ENCODE measurements at regions not wholly inside any gene's neighbourhood (a gene's known extent, or its start where the extent isn't known, plus 50 kb on each side); places are given as distances from the start of the nearest gene placed in this dataset.

GRCh38 chr20:40746251-40746650 lies 57.2 kb upstream of the MAFB start:
- ChIA-PET CTCF (no interaction called here), POLR2A (ENCODE audit: low non-redundant PET) (no interaction called here)
- intact Hi-C loops (cut with micrococcal nuclease; ENCODE audit: unreplicated experiment) = no loop called here
- no peaks in the 10 kb centered on the region for H3K9me3 ChIP-seq (ENCODE audit: low read depth, low read length, poor library complexity, severe bottlenecking)
- H3K36me3 ChIP-seq (ENCODE audit: insufficient read depth, low read length, poor library complexity, severe bottlenecking) = no peaks in the 10 kb centered on the region
- BruUV-seq (replicated peaks) = no TSS peak
- no peak for DNase-seq (ENCODE audit: low spot score)
- H3K4me1 ChIP-seq (ENCODE audit: insufficient read depth, low read length, poor library complexity, severe bottlenecking) = no peaks in the 10 kb centered on the region
- H3K27me3 ChIP-seq (replicated peaks; ENCODE audit: insufficient read depth, low read depth, low read length, poor library complexity) = peaks cover 33% of the 10 kb centered on the region
- H3K4me3 ChIP-seq (ENCODE audit: low read depth, low read length, poor library complexity, severe bottlenecking) = no peak overlapping the region
- TF ChIP-seq EZH2 (IDR thresholded peaks at IDR 0.05; ENCODE audit: borderline replicate concordance, low read depth, low read length, poor library complexity, severe bottlenecking) (no peak), CTCF (conservative IDR thresholded peaks at IDR 0.05; ENCODE audit: low read depth, low read length) (no peak)
- H3K27ac ChIP-seq (ENCODE audit: low read depth, low read length, poor library complexity, severe bottlenecking) = no peak overlapping the region

- no peak for DNase-seq (ENCODE audit: low spot score)
- no peak for TF ChIP-seq EZH2 (IDR thresholded peaks at IDR 0.05; ENCODE audit: borderline replicate concordance, low read depth, low read length, poor library complexity, severe bottlenecking)
- TF ChIP-seq CTCF (conservative IDR thresholded peaks at IDR 0.05; ENCODE audit: low read depth, low read length) = no peak
- peaks cover 32% of the 10 kb centered on the region for H3K27me3 ChIP-seq (replicated peaks; ENCODE audit: insufficient read depth, low read depth, low read length, poor library complexity)
- intact Hi-C loops (cut with micrococcal nuclease; ENCODE audit: unreplicated experiment) = no loop called here
- ChIA-PET CTCF (no interaction called here), POLR2A (ENCODE audit: low non-redundant PET) (no interaction called here)
- H3K36me3 ChIP-seq (ENCODE audit: insufficient read depth, low read length, poor library complexity, severe bottlenecking) = no peaks in the 10 kb centered on the region
- no peaks in the 10 kb centered on the region for H3K4me1 ChIP-seq (ENCODE audit: insufficient read depth, low read length, poor library complexity, severe bottlenecking)
- no peak overlapping the region for H3K27ac ChIP-seq (ENCODE audit: low read depth, low read length, poor library complexity, severe bottlenecking)
- no peak overlapping the region for H3K4me3 ChIP-seq (ENCODE audit: low read depth, low read length, poor library complexity, severe bottlenecking)
- no peaks in the 10 kb centered on the region for H3K9me3 ChIP-seq (ENCODE audit: low read depth, low read length, poor library complexity, severe bottlenecking)
- no TSS peak for BruUV-seq (replicated peaks)
These were observed 59.1 kb upstream of the MAFB start for GRCh38 chr20:40748182-40748581.

- no TSS peak for BruUV-seq (replicated peaks)
- Histone ChIP-seq H3K27ac (ENCODE audit: low read depth, low read length, poor library complexity, severe bottlenecking) (no peak overlapping the region), H3K4me1 (ENCODE audit: insufficient read depth, low read length, poor library complexity, severe bottlenecking) (no peaks in the 10 kb centered on the region), H3K4me3 (ENCODE audit: low read depth, low read length, poor library complexity, severe bottlenecking) (no peak overlapping the region), H3K36me3 (ENCODE audit: insufficient read depth, low read length, poor library complexity, severe bottlenecking) (no peaks in the 10 kb centered on the region), H3K9me3 (ENCODE audit: low read depth, low read length, poor library complexity, severe bottlenecking) (no peaks in the 10 kb centered on the region), H3K27me3 (replicated peaks; ENCODE audit: insufficient read depth, low read depth, low read length, poor library complexity) (peaks cover 14% of the 10 kb centered on the region)
- CTCF ChIA-PET = no interaction called here
- POLR2A ChIA-PET (ENCODE audit: low non-redundant PET) = no interaction called here
- intact Hi-C loops (cut with micrococcal nuclease; ENCODE audit: unreplicated experiment) = no loop called here
- TF ChIP-seq CTCF (conservative IDR thresholded peaks at IDR 0.05; ENCODE audit: low read depth, low read length) (no peak), EZH2 (IDR thresholded peaks at IDR 0.05; ENCODE audit: borderline replicate concordance, low read depth, low read length, poor library complexity, severe bottlenecking) (no peak)
- no peak for DNase-seq (ENCODE audit: low spot score)
These were observed 61.0 kb upstream of the MAFB start for GRCh38 chr20:40749985-40750506.

Measured in A673 (cell line).